CD4-positive, alpha-beta memory T cell (primary cell): ENCODE measurements at regions not wholly inside any gene's neighbourhood (a gene's known extent, or its start where the extent isn't known, plus 50 kb on each side); places are given as distances from the start of the nearest gene placed in this dataset.

ENCODE experiments used
- CTCF ChIA-PET: fragments of 350-600 bp; sonication (Branson Sonifier 250); formaldehyde crosslinking; loops from one replicate; lab custom pipeline; 2021; ENCODE audit warnings: inconsistent platforms; ENCODE audit not compliant: partially characterized antibody; lab: Charles Lee
- POLR2A ChIA-PET: fragments of 350-600 bp; sonication (Branson Sonifier 250); formaldehyde crosslinking; loops from one replicate; lab custom pipeline; 2021; ENCODE audit not compliant: partially characterized antibody; lab: Charles Lee
- DNase-seq, 5 donors: peaks; one replicate each; pipeline versions ENCODE4 v3.0.0 to v3.0.0-alpha.2; 2020 to 2022; ENCODE audit warnings: mixed read lengths in 1 of 5
- H3K27ac ChIP-seq: one replicate; pipeline ENCODE4 v1.7.0; 2013; ENCODE audit warnings: low read depth, low read length
- H3K27me3 ChIP-seq: 2 replicates; pipeline ENCODE4 v1.7.0; 2013; ENCODE audit warnings: mild to moderate bottlenecking, low read length, moderate library complexity; ENCODE audit not compliant: insufficient read depth
- H3K36me3 ChIP-seq: 2 replicates; pipeline ENCODE4 v1.7.0; 2013; ENCODE audit warnings: mild to moderate bottlenecking, low read length, moderate library complexity; ENCODE audit not compliant: insufficient read depth
- H3K4me1 ChIP-seq: 2 replicates; pipeline ENCODE4 v1.7.0; 2013; ENCODE audit warnings: mild to moderate bottlenecking, low read length, moderate library complexity; ENCODE audit not compliant: insufficient read depth
- H3K4me3 ChIP-seq, 2 donors: one replicate each; pipeline ENCODE4 v1.7.0; 2013; ENCODE audit warnings: low read length in 2 of 2, mild to moderate bottlenecking in 1 of 2
- H3K9me3 ChIP-seq, 2 donors: one replicate each; pipeline ENCODE4 v1.7.0; 2013; ENCODE audit warnings: low read length in 2 of 2, control low read depth in 1 of 2; ENCODE audit not compliant: control insufficient read depth in 1 of 2
- H3K27ac Mint-ChIP-seq, 7 donors: one replicate each; pipeline ENCODE4 v1.8.0; 2020 to 2021; ENCODE audit warnings: mixed read lengths in 7 of 7, mild to moderate bottlenecking in 6 of 7, inconsistent platforms in 3 of 7, moderate library complexity in 3 of 7
- H3K27me3 Mint-ChIP-seq, 2 donors: one replicate each; pipeline ENCODE4 v1.8.0; 2020 to 2021; ENCODE audit warnings: mixed read lengths in 2 of 2
- H3K36me3 Mint-ChIP-seq, 2 donors: one replicate each; pipeline ENCODE4 v1.8.0; 2020 to 2021; ENCODE audit warnings: mixed read lengths in 2 of 2, inconsistent platforms in 1 of 2, mild to moderate bottlenecking in 1 of 2
- H3K4me1 Mint-ChIP-seq, 4 donors: one replicate each; pipeline ENCODE4 v1.8.0; 2020 to 2021; ENCODE audit warnings: mixed read lengths in 4 of 4, mild to moderate bottlenecking in 1 of 4
- H3K4me3 Mint-ChIP-seq, 8 donors: one replicate each; pipeline ENCODE4 v1.8.0; 2020 to 2021; ENCODE audit warnings: mixed read lengths in 8 of 8, mild to moderate bottlenecking in 7 of 8, moderate library complexity in 6 of 8, inconsistent platforms in 3 of 8
- H3K9me3 Mint-ChIP-seq, 8 donors: one replicate each; pipeline ENCODE4 v1.8.0; 2020 to 2021; ENCODE audit warnings: mixed read lengths in 8 of 8, mild to moderate bottlenecking in 5 of 8, inconsistent platforms in 3 of 8, moderate library complexity in 1 of 8
- intact Hi-C: fragments of 100-400 bp; cut with micrococcal nuclease; formaldehyde crosslinking; loops from one replicate; pipeline ENCODE4 v1.15.1; 2023

- CTCF ChIA-PET, result interaction anchor here (1.5 kb wide), 1 partner anchor 17 kb away, joined by 4 read pairs; no protein-coding TSS in a partner anchor
- no peak overlapping the region for H3K4me3 ChIP-seq
Observed at GRCh38 chr1:215508311-215508710, 58.8 kb upstream of the KCTD3 start.

More at GRCh38 chr1:215508311-215508710, 58.8 kb upstream of the KCTD3 start:
- Histone ChIP-seq H3K36me3 (no peaks in the 10 kb centered on the region), H3K27ac (no peak overlapping the region), H3K27me3 (no peaks in the 10 kb centered on the region), H3K9me3 (peaks cover 0 to 8% of the 10 kb centered on the region in 2 donors), H3K4me1 (no peaks in the 10 kb centered on the region)
- no peak overlapping the region for H3K27ac Mint-ChIP-seq
- H3K36me3 Mint-ChIP-seq, result peaks cover 0 to 4% of the 10 kb centered on the region in 2 donors
- peaks cover 0 to 52% (median 25%) of the 10 kb centered on the region in 8 donors for H3K9me3 Mint-ChIP-seq
- intact Hi-C loops, result no loop called here
- H3K27me3 Mint-ChIP-seq, result peaks cover 0 to 3% of the 10 kb centered on the region in 2 donors
- POLR2A ChIA-PET, result no interaction called here
- no peak overlapping the region for H3K4me3 Mint-ChIP-seq
- DNase-seq, result no peak
- no peaks in the 10 kb centered on the region for H3K4me1 Mint-ChIP-seq
